ENCODE measurements at regions not wholly inside any gene's neighbourhood (a gene's known extent, or its start where the extent isn't known, plus 50 kb on each side); places are given as distances from the start of the nearest gene placed in this dataset.
"Not testable (repeated sequence)": the region's sequence is repeated elsewhere in the genome, so short reads cannot be mapped to it uniquely, and the experiment has no call there.

DNA sequence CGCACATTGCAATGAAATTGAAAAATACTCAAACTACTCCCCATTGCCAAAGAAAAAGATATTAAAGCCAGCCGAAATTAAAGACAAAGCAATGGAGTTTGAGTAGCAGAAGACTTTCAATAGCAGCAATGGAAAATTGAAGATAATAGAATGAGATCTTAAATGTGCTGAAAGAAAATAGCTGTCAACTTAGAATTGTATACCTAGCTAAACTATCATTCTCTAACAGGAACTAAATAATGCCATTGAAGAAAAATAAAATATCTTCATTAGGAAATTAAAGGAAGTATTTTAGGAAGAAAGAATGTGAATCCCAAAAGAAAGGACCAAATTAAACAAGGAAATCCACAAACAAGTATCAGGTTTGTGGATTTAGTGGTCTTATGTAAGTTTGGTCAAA is 165.6 kb downstream of the USP31 start:
- no peak for DNase-seq
- no peaks in the 10 kb centered on the region for H3K36me3 ChIP-seq
- no peak overlapping the region for H3K4me3 ChIP-seq (ENCODE audit: low read depth, low read length)
- H3K9me3 ChIP-seq = no peaks in the 10 kb centered on the region
- H3K27me3 ChIP-seq = no peaks in the 10 kb centered on the region
- TF ChIP-seq, protein P1, sequence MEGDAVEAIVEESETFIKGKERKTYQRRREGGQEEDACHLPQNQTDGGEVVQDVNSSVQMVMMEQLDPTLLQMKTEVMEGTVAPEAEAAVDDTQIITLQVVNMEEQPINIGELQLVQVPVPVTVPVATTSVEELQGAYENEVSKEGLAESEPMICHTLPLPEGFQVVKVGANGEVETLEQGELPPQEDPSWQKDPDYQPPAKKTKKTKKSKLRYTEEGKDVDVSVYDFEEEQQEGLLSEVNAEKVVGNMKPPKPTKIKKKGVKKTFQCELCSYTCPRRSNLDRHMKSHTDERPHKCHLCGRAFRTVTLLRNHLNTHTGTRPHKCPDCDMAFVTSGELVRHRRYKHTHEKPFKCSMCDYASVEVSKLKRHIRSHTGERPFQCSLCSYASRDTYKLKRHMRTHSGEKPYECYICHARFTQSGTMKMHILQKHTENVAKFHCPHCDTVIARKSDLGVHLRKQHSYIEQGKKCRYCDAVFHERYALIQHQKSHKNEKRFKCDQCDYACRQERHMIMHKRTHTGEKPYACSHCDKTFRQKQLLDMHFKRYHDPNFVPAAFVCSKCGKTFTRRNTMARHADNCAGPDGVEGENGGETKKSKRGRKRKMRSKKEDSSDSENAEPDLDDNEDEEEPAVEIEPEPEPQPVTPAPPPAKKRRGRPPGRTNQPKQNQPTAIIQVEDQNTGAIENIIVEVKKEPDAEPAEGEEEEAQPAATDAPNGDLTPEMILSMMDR (IDR thresholded peaks at IDR 0.05; ENCODE audit: low read depth, low read length) = no peak
- no peaks in the 10 kb centered on the region for H3K4me1 ChIP-seq

DNA sequence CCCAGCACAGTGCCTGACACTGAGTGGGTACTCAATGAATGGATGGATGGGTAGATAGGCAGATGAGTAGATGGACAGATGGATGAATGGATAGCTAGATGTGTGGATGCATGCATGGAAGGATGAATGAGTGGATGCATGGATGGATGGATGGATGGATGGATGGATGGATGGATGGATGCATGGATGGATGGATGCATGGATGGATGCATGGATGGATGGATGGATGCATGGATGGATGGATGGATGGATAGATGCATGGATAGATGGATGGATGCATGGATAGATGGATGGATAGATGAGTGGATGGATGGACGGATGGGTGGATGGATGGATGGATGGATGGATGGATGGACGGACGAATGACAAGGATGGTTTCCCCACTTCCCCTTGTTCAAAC is 166.6 kb downstream of the HS3ST2 start:
- not testable (repeated sequence) for DNase-seq; H3K27me3 ChIP-seq; H3K36me3 ChIP-seq; H3K9me3 ChIP-seq; H3K4me1 ChIP-seq; H3K4me3 ChIP-seq (ENCODE audit: low read depth, low read length)

DNA sequence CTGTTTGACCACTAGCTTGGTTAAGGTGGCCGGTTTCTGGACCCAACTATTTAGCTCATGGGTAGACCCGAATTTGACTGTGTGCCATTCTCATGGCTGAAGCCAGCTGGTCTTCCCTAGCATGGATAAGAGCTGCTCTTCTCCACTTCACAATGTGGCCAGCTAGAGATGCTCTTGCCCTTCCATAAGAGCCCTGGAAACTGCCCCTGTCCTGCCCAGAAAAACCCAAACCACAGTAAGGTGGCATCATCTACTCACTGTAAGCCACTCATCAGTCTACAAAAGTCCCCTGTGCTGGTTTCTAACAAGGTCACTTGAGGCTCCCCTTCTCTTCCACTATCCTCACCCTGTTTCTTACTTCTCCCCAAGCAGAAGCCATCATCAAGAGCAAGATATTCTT is 165.1 kb downstream of the HS3ST2 start:
- no peak for DNase-seq
- Histone ChIP-seq H3K36me3 (no peaks in the 10 kb centered on the region), H3K4me1 (no peaks in the 10 kb centered on the region), H3K9me3 (no peaks in the 10 kb centered on the region), H3K4me3 (ENCODE audit: low read depth, low read length) (no peak overlapping the region), H3K27me3 (no peaks in the 10 kb centered on the region)
- TF ChIP-seq, protein P1 (IDR thresholded peaks at IDR 0.05; ENCODE audit: low read depth, low read length) = peak; percentile 53

DNA sequence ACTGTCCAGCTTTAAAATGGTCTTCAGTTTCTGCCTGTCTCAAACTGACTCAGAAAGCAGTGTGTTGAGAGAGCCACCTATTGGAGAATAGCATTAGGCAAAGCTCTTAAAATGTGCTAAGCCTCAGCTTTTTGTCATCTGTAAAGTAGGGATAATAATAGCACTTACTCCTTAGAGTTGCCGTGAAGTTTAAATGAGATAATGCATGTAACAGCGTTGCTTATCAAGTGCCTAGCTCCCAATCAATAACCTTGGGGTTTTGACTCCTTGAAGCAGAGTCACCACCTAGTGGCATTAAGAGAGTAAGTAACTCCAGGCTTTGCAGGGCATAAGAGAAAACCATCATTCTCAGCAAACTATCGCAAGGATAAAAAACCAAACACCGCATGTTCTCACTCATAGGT is 163.3 kb downstream of the HS3ST2 start:
- H3K9me3 ChIP-seq = no peaks in the 10 kb centered on the region
- TF ChIP-seq, protein P1 (IDR thresholded peaks at IDR 0.05; ENCODE audit: low read depth, low read length) = peak; percentile 72
- H3K27me3 ChIP-seq = no peaks in the 10 kb centered on the region
- no peak overlapping the region for H3K4me3 ChIP-seq (ENCODE audit: low read depth, low read length)
- peaks cover 2% of the 10 kb centered on the region; the same call in 1 of the 2 replicates for H3K4me1 ChIP-seq
- no peak for DNase-seq
- H3K36me3 ChIP-seq = no peaks in the 10 kb centered on the region

DNA sequence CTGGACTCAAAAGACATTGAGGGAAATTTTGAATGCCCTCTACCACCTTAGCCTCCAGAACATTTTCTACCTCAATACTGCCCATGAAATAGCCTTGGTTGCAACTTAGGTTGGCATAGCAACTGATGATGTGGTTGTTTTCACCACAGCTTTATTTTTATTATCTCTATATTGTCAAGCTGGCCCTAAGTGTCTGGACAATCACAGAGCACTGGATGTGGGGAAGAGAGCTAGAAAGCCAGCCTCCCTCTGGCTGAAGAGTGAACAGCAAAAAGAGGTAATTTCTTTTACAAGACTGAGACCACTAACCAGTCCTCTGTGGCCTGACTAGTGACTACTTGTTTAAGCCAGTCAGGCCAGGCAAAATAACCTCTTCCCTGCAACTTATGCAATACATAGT is 159.6 kb downstream of the HS3ST2 start:
- TF ChIP-seq, protein P1 (IDR thresholded peaks at IDR 0.05; ENCODE audit: low read depth, low read length) = peak; percentile 32
- H3K9me3 ChIP-seq = no peaks in the 10 kb centered on the region
- H3K4me3 ChIP-seq (ENCODE audit: low read depth, low read length) = no peak overlapping the region
- no peaks in the 10 kb centered on the region for H3K27me3 ChIP-seq
- no peaks in the 10 kb centered on the region for H3K36me3 ChIP-seq
- H3K4me1 ChIP-seq = peaks cover 32% of the 10 kb centered on the region
- DNase-seq = no peak

DNA sequence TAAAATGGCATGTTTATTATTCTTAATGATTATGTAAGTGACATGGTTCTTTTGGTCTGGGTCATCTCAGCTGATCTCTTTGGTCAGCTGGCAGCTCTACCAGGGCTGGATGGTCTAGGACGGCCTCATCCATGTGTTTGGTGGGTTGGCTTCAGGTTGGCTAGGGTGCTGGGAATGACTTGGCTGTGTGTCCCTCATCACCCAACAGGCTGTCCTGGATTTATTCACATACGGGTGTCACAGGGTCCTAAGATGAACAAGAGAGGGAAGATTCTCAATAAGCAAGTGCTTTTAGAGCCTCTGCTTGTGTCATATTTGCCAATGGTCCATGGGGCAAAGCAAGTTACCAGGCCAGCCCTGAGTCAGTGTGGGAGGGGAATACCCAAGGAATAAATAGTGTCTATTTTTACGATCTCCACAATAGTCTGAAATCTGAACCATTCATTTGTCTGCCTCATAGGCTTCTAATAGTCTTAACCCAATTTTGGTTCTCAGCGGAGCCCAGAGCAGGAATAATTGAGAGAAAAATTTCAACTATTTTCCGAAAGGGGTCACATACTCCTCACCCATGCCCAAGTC is 157.5 kb downstream of the HS3ST2 start:
- Histone ChIP-seq H3K27me3 (no peaks in the 10 kb centered on the region), H3K36me3 (no peaks in the 10 kb centered on the region), H3K9me3 (no peaks in the 10 kb centered on the region), H3K4me3 (ENCODE audit: low read depth, low read length) (no peak overlapping the region), H3K4me1 (peaks cover 48% of the 10 kb centered on the region)
- TF ChIP-seq, protein P1 (IDR thresholded peaks at IDR 0.05; ENCODE audit: low read depth, low read length) = no peak
- no peak for DNase-seq
